GM23338 (cell line): ENCODE measurements at regions not wholly inside any gene's neighbourhood (a gene's known extent, or its start where the extent isn't known, plus 50 kb on each side); places are given as distances from the start of the nearest gene placed in this dataset.

Experiments used
- ATAC-seq: fragments of 200-7000 bp; cut with Tn5 transposase; 3 replicates; pipeline ENCODE4 v1.9.1; 2020
- DNase-seq: peaks from one replicate; pipeline ENCODE4 v3.0.0-alpha.2; 2015; ENCODE audit warnings: low spot score
- H2AFZ ChIP-seq: fragments of 200-600 bp; sonication (generic); 2 replicates; pipeline ENCODE4 v1.8.0; 2016; ENCODE audit warnings: antibody characterized with exemption, mild to moderate bottlenecking, moderate library complexity
- H3F3A ChIP-seq: fragments of 200-600 bp; sonication (generic); replicated peaks from 2 replicates; pipeline ENCODE4 v1.8.0; 2017; ENCODE audit warnings: antibody characterized with exemption, mixed run types, low read depth
- H3K27ac ChIP-seq: fragments of 200-600 bp; sonication (generic); 2 replicates; pipeline ENCODE4 v1.6.1; 2016; ENCODE audit warnings: low read depth
- H3K27me3 ChIP-seq: fragments of 200-600 bp; sonication (generic); 2 replicates; pipeline ENCODE4 v1.8.0; 2016; ENCODE audit warnings: mild to moderate bottlenecking, mixed run types, moderate library complexity; ENCODE audit not compliant: insufficient read depth
- H3K36me3 ChIP-seq: fragments of 200-600 bp; sonication (generic); 2 replicates; pipeline ENCODE4 v1.8.0; 2016; ENCODE audit warnings: mild to moderate bottlenecking; ENCODE audit not compliant: insufficient read depth
- H3K4me1 ChIP-seq: fragments of 200-600 bp; sonication (generic); 2 replicates; pipeline ENCODE4 v1.8.0; 2016; ENCODE audit warnings: mild to moderate bottlenecking, moderate library complexity; ENCODE audit not compliant: insufficient read depth
- H3K4me2 ChIP-seq: fragments of 200-600 bp; sonication (generic); 2 replicates; pipeline ENCODE4 v1.7.1; 2017; ENCODE audit warnings: mixed run types
- H3K4me3 ChIP-seq: fragments of 200-600 bp; sonication (generic); 2 replicates; pipeline ENCODE4 v1.6.1; 2016; ENCODE audit warnings: mixed run types
- H3K79me2 ChIP-seq: fragments of 200-600 bp; sonication (generic); replicated peaks from 2 replicates; pipeline ENCODE4 v1.8.0; 2017; ENCODE audit warnings: mild to moderate bottlenecking; ENCODE audit not compliant: insufficient read depth
- H3K9me2 ChIP-seq: fragments of 200-600 bp; sonication (generic); 2 replicates; pipeline ENCODE4 v1.8.0; 2017; ENCODE audit not compliant: insufficient read depth
- H4K20me1 ChIP-seq: fragments of 200-600 bp; sonication (generic); replicated peaks from 2 replicates; pipeline ENCODE4 v1.8.0; 2017; ENCODE audit warnings: mild to moderate bottlenecking; ENCODE audit not compliant: insufficient read depth
- H3K27ac Mint-ChIP-seq: 2 replicates; pipeline ENCODE4 v1.8.0; 2020; ENCODE audit warnings: inconsistent platforms, mild to moderate bottlenecking, moderate library complexity, mixed read lengths
- H3K27me3 Mint-ChIP-seq: 3 replicates; pipeline ENCODE4 v1.8.0; 2022; ENCODE audit warnings: low read depth, mild to moderate bottlenecking, moderate library complexity, mixed read lengths, inconsistent platforms; ENCODE audit not compliant: insufficient read depth, poor library complexity
- H3K36me3 Mint-ChIP-seq: 3 replicates; pipeline ENCODE4 v1.8.0; 2021; ENCODE audit warnings: low read depth, mild to moderate bottlenecking, inconsistent platforms, moderate library complexity, mixed read lengths
- H3K4me1 Mint-ChIP-seq: 3 replicates; pipeline ENCODE4 v1.8.0; 2020; ENCODE audit warnings: mild to moderate bottlenecking, inconsistent platforms, mixed read lengths
- H3K4me3 Mint-ChIP-seq: 3 replicates; pipeline ENCODE4 v1.8.0; 2021; ENCODE audit warnings: moderate library complexity, mild to moderate bottlenecking, inconsistent platforms, mixed read lengths
- H3K9me3 Mint-ChIP-seq: 3 replicates; pipeline ENCODE4 v1.8.0; 2020; ENCODE audit warnings: moderate library complexity, mild to moderate bottlenecking, inconsistent platforms, mixed read lengths
- CREB1 ChIP-seq: fragments of 250-450 bp; sonication (Bioruptor Pico); IDR thresholded peaks from 2 replicates; pipeline ENCODE4 v1.5.0; 2020; ENCODE audit warnings: low read depth, mild to moderate bottlenecking, moderate library complexity
- ZNF114 ChIP-seq: fragments of 250-450 bp; sonication (Bioruptor Pico); IDR thresholded peaks from 2 replicates; pipeline ENCODE4 v1.5.0; 2020; ENCODE audit warnings: mild to moderate bottlenecking, moderate library complexity
- TF ChIP-seq, protein P1 (sequence below): fragments of 250-450 bp; sonication (Bioruptor Pico); IDR thresholded peaks from 2 replicates; pipeline ENCODE4 v1.5.0; 2020; ENCODE audit warnings: mild to moderate bottlenecking, moderate library complexity
- TF ChIP-seq, protein P2 (sequence below): IDR thresholded peaks from one replicate; pipeline ENCODE4 v1.6.1; 2018; ENCODE audit warnings: antibody characterized with exemption; ENCODE audit not compliant: unreplicated experiment

DNA sequence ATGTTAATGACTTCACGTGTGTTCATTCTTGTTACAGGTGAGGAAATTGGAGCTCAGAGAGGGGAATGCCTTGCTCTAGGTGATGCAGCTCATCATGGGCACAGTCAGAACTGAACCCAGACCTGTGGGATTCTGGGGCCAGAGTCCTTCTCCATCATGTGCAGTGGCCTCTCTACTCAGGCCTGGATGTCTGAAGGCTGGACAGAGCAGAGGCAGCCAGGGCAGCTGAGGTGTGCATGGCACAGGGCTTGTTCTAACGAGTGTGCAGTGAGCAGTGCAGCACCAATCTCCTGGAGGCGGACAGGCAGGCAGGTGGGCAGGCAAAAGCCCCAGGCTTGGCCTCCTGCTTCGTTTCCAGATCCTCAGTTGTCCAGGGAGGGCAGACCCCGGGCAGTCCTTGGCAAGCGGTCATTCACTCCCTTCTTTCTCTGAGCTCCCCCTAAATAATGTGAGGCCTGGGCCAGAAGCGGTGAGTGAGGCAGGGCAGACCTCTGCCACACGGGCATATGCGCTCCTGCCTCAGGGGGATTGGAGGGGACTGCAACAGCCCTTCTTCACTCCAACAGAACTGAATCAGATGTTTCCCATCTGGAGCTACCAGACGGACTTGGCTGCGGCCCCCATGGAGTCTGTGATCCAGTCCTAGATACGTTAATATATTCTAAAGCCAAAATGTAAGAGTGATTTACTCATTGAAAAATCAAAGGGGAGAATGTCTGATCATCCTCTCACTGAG is 68.7 kb upstream of the FSTL4 start (continued):
- TF ChIP-seq, protein P1, sequence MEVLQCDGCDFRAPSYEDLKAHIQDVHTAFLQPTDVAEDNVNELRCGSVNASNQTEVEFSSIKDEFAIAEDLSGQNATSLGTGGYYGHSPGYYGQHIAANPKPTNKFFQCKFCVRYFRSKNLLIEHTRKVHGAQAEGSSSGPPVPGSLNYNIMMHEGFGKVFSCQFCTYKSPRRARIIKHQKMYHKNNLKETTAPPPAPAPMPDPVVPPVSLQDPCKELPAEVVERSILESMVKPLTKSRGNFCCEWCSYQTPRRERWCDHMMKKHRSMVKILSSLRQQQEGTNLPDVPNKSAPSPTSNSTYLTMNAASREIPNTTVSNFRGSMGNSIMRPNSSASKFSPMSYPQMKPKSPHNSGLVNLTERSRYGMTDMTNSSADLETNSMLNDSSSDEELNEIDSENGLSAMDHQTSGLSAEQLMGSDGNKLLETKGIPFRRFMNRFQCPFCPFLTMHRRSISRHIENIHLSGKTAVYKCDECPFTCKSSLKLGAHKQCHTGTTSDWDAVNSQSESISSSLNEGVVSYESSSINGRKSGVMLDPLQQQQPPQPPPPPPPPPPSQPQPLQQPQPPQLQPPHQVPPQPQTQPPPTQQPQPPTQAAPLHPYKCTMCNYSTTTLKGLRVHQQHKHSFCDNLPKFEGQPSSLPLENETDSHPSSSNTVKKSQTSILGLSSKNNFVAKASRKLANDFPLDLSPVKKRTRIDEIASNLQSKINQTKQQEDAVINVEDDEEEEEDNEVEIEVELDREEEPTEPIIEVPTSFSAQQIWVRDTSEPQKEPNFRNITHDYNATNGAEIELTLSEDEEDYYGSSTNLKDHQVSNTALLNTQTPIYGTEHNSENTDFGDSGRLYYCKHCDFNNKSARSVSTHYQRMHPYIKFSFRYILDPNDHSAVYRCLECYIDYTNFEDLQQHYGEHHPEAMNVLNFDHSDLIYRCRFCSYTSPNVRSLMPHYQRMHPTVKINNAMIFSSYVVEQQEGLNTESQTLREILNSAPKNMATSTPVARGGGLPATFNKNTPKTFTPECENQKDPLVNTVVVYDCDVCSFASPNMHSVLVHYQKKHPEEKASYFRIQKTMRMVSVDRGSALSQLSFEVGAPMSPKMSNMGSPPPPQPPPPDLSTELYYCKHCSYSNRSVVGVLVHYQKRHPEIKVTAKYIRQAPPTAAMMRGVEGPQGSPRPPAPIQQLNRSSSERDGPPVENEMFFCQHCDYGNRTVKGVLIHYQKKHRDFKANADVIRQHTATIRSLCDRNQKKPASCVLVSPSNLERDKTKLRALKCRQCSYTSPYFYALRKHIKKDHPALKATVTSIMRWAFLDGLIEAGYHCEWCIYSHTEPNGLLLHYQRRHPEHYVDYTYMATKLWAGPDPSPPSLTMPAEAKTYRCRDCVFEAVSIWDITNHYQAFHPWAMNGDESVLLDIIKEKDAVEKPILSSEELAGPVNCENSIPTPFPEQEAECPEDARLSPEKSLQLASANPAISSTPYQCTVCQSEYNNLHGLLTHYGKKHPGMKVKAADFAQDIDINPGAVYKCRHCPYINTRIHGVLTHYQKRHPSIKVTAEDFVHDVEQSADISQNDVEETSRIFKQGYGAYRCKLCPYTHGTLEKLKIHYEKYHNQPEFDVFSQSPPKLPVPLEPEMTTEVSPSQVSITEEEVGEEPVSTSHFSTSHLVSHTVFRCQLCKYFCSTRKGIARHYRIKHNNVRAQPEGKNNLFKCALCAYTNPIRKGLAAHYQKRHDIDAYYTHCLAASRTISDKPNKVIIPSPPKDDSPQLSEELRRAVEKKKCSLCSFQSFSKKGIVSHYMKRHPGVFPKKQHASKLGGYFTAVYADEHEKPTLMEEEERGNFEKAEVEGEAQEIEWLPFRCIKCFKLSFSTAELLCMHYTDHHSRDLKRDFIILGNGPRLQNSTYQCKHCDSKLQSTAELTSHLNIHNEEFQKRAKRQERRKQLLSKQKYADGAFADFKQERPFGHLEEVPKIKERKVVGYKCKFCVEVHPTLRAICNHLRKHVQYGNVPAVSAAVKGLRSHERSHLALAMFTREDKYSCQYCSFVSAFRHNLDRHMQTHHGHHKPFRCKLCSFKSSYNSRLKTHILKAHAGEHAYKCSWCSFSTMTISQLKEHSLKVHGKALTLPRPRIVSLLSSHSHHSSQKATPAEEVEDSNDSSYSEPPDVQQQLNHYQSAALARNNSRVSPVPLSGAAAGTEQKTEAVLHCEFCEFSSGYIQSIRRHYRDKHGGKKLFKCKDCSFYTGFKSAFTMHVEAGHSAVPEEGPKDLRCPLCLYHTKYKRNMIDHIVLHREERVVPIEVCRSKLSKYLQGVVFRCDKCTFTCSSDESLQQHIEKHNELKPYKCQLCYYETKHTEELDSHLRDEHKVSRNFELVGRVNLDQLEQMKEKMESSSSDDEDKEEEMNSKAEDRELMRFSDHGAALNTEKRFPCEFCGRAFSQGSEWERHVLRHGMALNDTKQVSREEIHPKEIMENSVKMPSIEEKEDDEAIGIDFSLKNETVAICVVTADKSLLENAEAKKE (CRISPR knock-in tag) = no peak
- TF ChIP-seq, protein P2, sequence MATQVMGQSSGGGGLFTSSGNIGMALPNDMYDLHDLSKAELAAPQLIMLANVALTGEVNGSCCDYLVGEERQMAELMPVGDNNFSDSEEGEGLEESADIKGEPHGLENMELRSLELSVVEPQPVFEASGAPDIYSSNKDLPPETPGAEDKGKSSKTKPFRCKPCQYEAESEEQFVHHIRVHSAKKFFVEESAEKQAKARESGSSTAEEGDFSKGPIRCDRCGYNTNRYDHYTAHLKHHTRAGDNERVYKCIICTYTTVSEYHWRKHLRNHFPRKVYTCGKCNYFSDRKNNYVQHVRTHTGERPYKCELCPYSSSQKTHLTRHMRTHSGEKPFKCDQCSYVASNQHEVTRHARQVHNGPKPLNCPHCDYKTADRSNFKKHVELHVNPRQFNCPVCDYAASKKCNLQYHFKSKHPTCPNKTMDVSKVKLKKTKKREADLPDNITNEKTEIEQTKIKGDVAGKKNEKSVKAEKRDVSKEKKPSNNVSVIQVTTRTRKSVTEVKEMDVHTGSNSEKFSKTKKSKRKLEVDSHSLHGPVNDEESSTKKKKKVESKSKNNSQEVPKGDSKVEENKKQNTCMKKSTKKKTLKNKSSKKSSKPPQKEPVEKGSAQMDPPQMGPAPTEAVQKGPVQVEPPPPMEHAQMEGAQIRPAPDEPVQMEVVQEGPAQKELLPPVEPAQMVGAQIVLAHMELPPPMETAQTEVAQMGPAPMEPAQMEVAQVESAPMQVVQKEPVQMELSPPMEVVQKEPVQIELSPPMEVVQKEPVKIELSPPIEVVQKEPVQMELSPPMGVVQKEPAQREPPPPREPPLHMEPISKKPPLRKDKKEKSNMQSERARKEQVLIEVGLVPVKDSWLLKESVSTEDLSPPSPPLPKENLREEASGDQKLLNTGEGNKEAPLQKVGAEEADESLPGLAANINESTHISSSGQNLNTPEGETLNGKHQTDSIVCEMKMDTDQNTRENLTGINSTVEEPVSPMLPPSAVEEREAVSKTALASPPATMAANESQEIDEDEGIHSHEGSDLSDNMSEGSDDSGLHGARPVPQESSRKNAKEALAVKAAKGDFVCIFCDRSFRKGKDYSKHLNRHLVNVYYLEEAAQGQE = no peak

DNA sequence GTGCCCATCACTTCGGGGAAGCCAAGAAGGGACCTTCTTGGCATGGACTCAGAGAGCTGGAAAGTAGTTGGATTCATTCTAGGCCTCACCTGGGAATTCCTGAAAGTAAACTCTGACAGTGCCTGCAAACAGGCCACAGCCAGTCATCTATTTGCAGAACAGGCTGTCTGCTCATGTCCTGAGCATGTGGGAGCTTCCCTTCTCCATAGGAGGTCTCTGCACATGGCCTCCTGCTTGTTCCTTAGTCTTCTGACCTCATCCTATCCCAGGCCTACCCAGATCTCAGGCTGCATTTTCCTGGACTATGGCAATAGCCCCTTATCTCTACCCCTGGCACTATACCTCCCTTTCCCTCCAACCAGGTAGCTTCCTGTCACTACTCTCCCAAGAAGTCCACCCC is 67.2 kb upstream of the FSTL4 start:
- Histone ChIP-seq H3K4me3 (no peak overlapping the region), H3K4me1 (peaks cover 16% of the 10 kb centered on the region), H2AFZ (no peak overlapping the region), H3K9me2 (no peaks in the 10 kb centered on the region), H3K36me3 (no peaks in the 10 kb centered on the region), H3F3A (no peaks in the 10 kb centered on the region), H3K4me2 (no peak overlapping the region), H4K20me1 (no peaks in the 10 kb centered on the region), H3K27me3 (no peaks in the 10 kb centered on the region), H3K27ac (no peak overlapping the region), H3K79me2 (no peaks in the 10 kb centered on the region)
- Mint-ChIP-seq H3K27ac (no peak overlapping the region), H3K36me3 (no peaks in the 10 kb centered on the region; the same call in 2 of the 3 replicates), H3K4me1 (peaks cover 16% of the 10 kb centered on the region), H3K4me3 (no peak overlapping the region), H3K9me3 (no peaks in the 10 kb centered on the region; the same call in 2 of the 3 replicates), H3K27me3 (peaks cover 2% of the 10 kb centered on the region)
- no peak for DNase-seq
- no peak for ATAC-seq
- no peak for TF ChIP-seq CREB1
- TF ChIP-seq ZNF114 (CRISPR knock-in tag) = no peak
- TF ChIP-seq, protein P2 = no peak
